Panc1 (cell line): ENCODE measurements at regions not wholly inside any gene's neighbourhood (a gene's known extent, or its start where the extent isn't known, plus 50 kb on each side); places are given as distances from the start of the nearest gene placed in this dataset.

ENCODE experiments used
- ATAC-seq: fragments of 200-7000 bp; cut with Tn5 transposase; 2 replicates; pipeline ENCODE4 v1.9.1; 2020; ENCODE audit warnings: mild to moderate bottlenecking, moderate library complexity
- BruUV-seq: library from RNA; stranded (reverse); fragments of 400-500 nt; replicated peaks from 2 replicates; lab custom pipeline; 2021; lab: Mats Ljungman, UMichigan
- CTCF ChIA-PET: fragments of 300-600 bp; sonication (Branson Sonifier 250); formaldehyde crosslinking; loops from one replicate; lab custom pipeline; 2022; ENCODE audit warnings: antibody characterized with exemption; lab: Charles Lee
- POLR2A ChIA-PET: fragments of 300-600 bp; sonication (Branson Sonifier 250); formaldehyde crosslinking; loops from one replicate; lab custom pipeline; 2022; ENCODE audit warnings: antibody characterized with exemption; lab: Charles Lee
- DNase-seq: peaks from one replicate; pipeline ENCODE4 v3.0.0-alpha.2; 2010; ENCODE audit warnings: low read depth, low spot score
- H3K27ac ChIP-seq: 2 replicates; pipeline ENCODE4 v1.5.1; 2011; ENCODE audit warnings: mild to moderate bottlenecking, low read length, inconsistent platforms
- H3K27me3 ChIP-seq: fragments of 200-500 bp; sonication (Bioruptor generic); 2 replicates; pipeline ENCODE4 v1.6.0; 2014; ENCODE audit warnings: low read length, inconsistent platforms; ENCODE audit not compliant: control insufficient read depth, insufficient read depth
- H3K36me3 ChIP-seq: fragments of 200-500 bp; sonication (Bioruptor generic); 2 replicates; pipeline ENCODE4 v1.5.1; 2014; ENCODE audit warnings: inconsistent platforms, mild to moderate bottlenecking, low read length, moderate library complexity; ENCODE audit not compliant: control insufficient read depth, insufficient read depth
- H3K4me1 ChIP-seq: 2 replicates; pipeline ENCODE4 v1.5.1; 2011; ENCODE audit warnings: inconsistent platforms, mild to moderate bottlenecking, low read length, moderate library complexity; ENCODE audit not compliant: control insufficient read depth, insufficient read depth
- H3K4me3 ChIP-seq, 2 experiments: 2 replicates each; pipeline ENCODE4 v1.5.1; 2011 to 2012; ENCODE audit warnings: low read depth in 2 of 2, low read length in 2 of 2, mild to moderate bottlenecking in 2 of 2, inconsistent platforms in 1 of 2, moderate library complexity in 1 of 2
- H3K9me3 ChIP-seq: fragments of 200-500 bp; sonication (Bioruptor generic); 2 replicates; pipeline ENCODE4 v1.5.1; 2014; ENCODE audit warnings: low read depth, mild to moderate bottlenecking, inconsistent platforms, low read length, moderate library complexity; ENCODE audit not compliant: control insufficient read depth, insufficient read depth
- POLR2AphosphoS5 ChIP-seq: IDR thresholded peaks from 2 replicates; pipeline ENCODE4 v1.6.1; 2012; ENCODE audit warnings: mild to moderate bottlenecking, low read depth, low read length, moderate library complexity
- REST ChIP-seq, 2 experiments: IDR thresholded peaks; 2 replicates each; pipeline ENCODE4 v1.6.1; 2011 to 2012; ENCODE audit warnings: low read depth in 2 of 2, control low read depth in 1 of 2, low read length in 1 of 2, mild to moderate bottlenecking in 1 of 2, moderate library complexity in 1 of 2; ENCODE audit not compliant: insufficient read depth in 1 of 2
- SIN3A ChIP-seq: IDR thresholded peaks from 2 replicates; pipeline ENCODE4 v1.6.1; 2012; ENCODE audit warnings: low read depth, mild to moderate bottlenecking, low read length, moderate library complexity, borderline replicate concordance; ENCODE audit not compliant: insufficient read depth
- TCF7L2 ChIP-seq: IDR thresholded peaks from 2 replicates; pipeline ENCODE4 v1.6.1; 2011; ENCODE audit warnings: mild to moderate bottlenecking, low read depth, low read length, inconsistent platforms
- in situ Hi-C: cut with HindIII; loops from 2 replicates; pipeline ENCODE4 v1.10.0; 2016; ENCODE audit warnings: low sequenced_read_pairs, low pct_unique_long_range_greater_than_20kb
- intact Hi-C: fragments of 100-400 bp; cut with micrococcal nuclease; formaldehyde crosslinking; loops from one replicate; pipeline ENCODE4 v1.10.0; 2022; ENCODE audit not compliant: unreplicated experiment
- TF ChIP-seq, protein P1 (sequence below): fragments of 450-650 bp; IDR thresholded peaks from 2 replicates; pipeline ENCODE4 v1.5.1; 2017; ENCODE audit warnings: mild to moderate bottlenecking

GRCh38 chr3:26984416-26985390 is 362.1 kb downstream of the LRRC3B start:
- Histone ChIP-seq H3K36me3 (no peaks in the 10 kb centered on the region), H3K4me3 (no peak overlapping the region), H3K27me3 (no peaks in the 10 kb centered on the region), H3K27ac (no peak overlapping the region), H3K4me1 (no peaks in the 10 kb centered on the region), H3K9me3 (no peaks in the 10 kb centered on the region)
- no TSS peak for BruUV-seq
- POLR2A ChIA-PET, result no interaction called here
- TF ChIP-seq POLR2AphosphoS5 (no peak), REST (IDR thresholded peaks at IDR 0.05; ENCODE audit: insufficient read depth in 1 of 2, low read depth in 2 of 2, low read length in 1 of 2) (no peak), TCF7L2 (no peak), SIN3A (no peak)
- TF ChIP-seq, protein P1, sequence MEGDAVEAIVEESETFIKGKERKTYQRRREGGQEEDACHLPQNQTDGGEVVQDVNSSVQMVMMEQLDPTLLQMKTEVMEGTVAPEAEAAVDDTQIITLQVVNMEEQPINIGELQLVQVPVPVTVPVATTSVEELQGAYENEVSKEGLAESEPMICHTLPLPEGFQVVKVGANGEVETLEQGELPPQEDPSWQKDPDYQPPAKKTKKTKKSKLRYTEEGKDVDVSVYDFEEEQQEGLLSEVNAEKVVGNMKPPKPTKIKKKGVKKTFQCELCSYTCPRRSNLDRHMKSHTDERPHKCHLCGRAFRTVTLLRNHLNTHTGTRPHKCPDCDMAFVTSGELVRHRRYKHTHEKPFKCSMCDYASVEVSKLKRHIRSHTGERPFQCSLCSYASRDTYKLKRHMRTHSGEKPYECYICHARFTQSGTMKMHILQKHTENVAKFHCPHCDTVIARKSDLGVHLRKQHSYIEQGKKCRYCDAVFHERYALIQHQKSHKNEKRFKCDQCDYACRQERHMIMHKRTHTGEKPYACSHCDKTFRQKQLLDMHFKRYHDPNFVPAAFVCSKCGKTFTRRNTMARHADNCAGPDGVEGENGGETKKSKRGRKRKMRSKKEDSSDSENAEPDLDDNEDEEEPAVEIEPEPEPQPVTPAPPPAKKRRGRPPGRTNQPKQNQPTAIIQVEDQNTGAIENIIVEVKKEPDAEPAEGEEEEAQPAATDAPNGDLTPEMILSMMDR, result no peak
- no peak for ATAC-seq
- CTCF ChIA-PET, result no interaction called here
- intact Hi-C loops, result no loop called here
- no peak for DNase-seq
- in situ Hi-C loops, result no loop called here

DNA sequence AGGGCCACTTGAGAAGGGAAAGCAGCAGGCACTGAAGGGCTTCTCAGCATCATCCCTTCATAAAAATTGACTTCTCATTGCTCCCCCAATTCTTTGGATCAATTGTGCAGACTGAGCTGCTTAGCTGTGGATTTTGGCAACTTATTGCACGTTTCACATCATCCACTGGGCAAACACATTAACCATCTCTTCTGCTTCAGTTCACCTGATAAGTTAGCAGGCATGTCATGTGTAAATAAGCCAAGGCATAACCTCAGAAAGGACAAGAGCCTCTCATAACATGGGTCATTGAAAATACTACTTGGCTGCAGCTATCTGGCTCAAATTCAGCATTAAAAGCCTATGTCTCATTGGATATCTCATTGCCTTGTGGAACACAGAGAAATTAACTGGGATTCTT is 366.5 kb downstream of the LRRC3B start:
- DNase-seq (no peak), ATAC-seq (no peak)
- Histone ChIP-seq H3K9me3 (no peaks in the 10 kb centered on the region), H3K27me3 (no peaks in the 10 kb centered on the region), H3K4me1 (no peaks in the 10 kb centered on the region), H3K27ac (no peak overlapping the region), H3K4me3 (no peak overlapping the region), H3K36me3 (no peaks in the 10 kb centered on the region)
- ChIA-PET POLR2A (no interaction called here), CTCF (no interaction called here)
- in situ Hi-C loops, result no loop called here
- TF ChIP-seq POLR2AphosphoS5 (no peak), TCF7L2 (no peak), SIN3A (no peak), REST (IDR thresholded peaks at IDR 0.05; ENCODE audit: insufficient read depth in 1 of 2, low read depth in 2 of 2, low read length in 1 of 2) (no peak)
- TF ChIP-seq, protein P1, result no peak
- intact Hi-C loops, result no loop called here
- no TSS peak for BruUV-seq
